ENCODE measurements at regions not wholly inside any gene's neighbourhood (a gene's known extent, or its start where the extent isn't known, plus 50 kb on each side); places are given as distances from the start of the nearest gene placed in this dataset.

DNA sequence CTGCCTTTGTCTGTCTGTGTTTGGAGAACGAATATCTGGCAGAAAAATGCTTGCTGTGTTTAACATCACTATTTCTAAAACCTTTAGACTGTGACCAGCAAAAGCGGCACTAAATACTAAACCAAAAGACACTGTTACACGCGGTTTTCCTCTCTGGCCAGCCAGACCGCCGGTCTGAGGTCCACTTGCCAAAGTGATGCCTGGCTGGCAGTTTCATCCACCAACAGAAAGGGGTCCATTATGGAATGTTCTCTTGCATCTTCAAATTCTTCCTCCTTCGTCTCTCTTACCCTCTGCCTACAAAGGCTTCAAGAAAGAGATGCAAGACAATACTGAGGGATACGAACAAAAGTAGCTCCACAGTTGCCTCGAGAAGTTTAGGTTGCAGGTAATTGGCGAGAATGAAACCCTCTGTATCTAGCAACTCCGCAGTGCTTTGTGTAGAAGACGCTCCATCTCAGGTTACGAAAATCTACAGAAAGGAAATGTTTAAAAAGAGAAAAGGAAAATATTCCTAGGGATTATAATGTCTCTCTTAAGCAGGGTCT, 176.6 kb downstream of the TRIM27 start:
- H3K36me3 Mint-ChIP-seq = no peaks in the 10 kb centered on the region
- no peak for DNase-seq (ENCODE audit: extremely low spot score, unreplicated experiment)
- peak overlapping the region; percentile 56 for H3K4me3 Mint-ChIP-seq
- no peak for TF ChIP-seq CTCF (conservative IDR thresholded peaks at IDR 0.05)
- H3K4me1 Mint-ChIP-seq (ENCODE audit: unreplicated experiment) = no peaks in the 10 kb centered on the region
- peaks cover 88% of the 10 kb centered on the region for H3K27me3 Mint-ChIP-seq
- peak overlapping the region; percentile 65 for H3K27ac Mint-ChIP-seq
- no peaks in the 10 kb centered on the region for H3K9me3 Mint-ChIP-seq

GRCh38 chr6:28747631-28748157, 176.1 kb downstream of the TRIM27 start:
- peak overlapping the region; percentile 56 for H3K4me3 Mint-ChIP-seq
- H3K9me3 Mint-ChIP-seq = no peaks in the 10 kb centered on the region
- no peaks in the 10 kb centered on the region for H3K36me3 Mint-ChIP-seq
- no peak for TF ChIP-seq CTCF (conservative IDR thresholded peaks at IDR 0.05)
- peak overlapping the region; percentile 65 for H3K27ac Mint-ChIP-seq
- peaks cover 90% of the 10 kb centered on the region for H3K27me3 Mint-ChIP-seq
- H3K4me1 Mint-ChIP-seq (ENCODE audit: unreplicated experiment) = no peaks in the 10 kb centered on the region
- DNase-seq (ENCODE audit: extremely low spot score, unreplicated experiment) = no peak

DNA sequence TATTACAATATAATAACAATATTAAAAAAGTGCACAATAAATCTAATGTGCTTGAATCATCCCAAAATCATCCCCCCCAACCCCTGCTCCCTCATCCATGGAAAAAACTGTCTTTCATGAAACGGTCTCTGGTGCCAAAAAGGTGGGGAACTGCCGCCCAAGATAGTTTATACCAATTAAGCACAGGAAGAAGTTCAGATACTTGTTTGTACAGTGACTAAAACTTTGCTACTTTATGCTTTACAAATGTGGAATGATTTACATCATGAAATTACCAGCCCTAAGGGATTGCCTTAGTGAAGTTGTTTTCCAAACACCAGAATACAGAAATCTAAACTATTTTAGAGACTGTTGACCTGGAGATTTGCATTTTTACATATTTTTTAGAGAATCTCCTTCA, 175.6 kb downstream of the TRIM27 start:
- H3K9me3 Mint-ChIP-seq = no peaks in the 10 kb centered on the region
- TF ChIP-seq CTCF (conservative IDR thresholded peaks at IDR 0.05) = no peak
- H3K4me1 Mint-ChIP-seq (ENCODE audit: unreplicated experiment) = no peaks in the 10 kb centered on the region
- H3K4me3 Mint-ChIP-seq = no peak overlapping the region
- no peak overlapping the region for H3K27ac Mint-ChIP-seq
- H3K27me3 Mint-ChIP-seq = peaks cover 90% of the 10 kb centered on the region
- DNase-seq (ENCODE audit: extremely low spot score, unreplicated experiment) = no peak
- H3K36me3 Mint-ChIP-seq = no peaks in the 10 kb centered on the region

GRCh38 chr6:28750926-28751458, 172.8 kb downstream of the TRIM27 start:
- no peak overlapping the region for H3K27ac Mint-ChIP-seq
- peaks cover 89% of the 10 kb centered on the region for H3K27me3 Mint-ChIP-seq
- H3K4me1 Mint-ChIP-seq (ENCODE audit: unreplicated experiment) = no peaks in the 10 kb centered on the region
- no peak for DNase-seq (ENCODE audit: extremely low spot score, unreplicated experiment)
- H3K4me3 Mint-ChIP-seq = no peak overlapping the region
- H3K9me3 Mint-ChIP-seq = no peaks in the 10 kb centered on the region
- TF ChIP-seq CTCF (conservative IDR thresholded peaks at IDR 0.05) = no peak
- no peaks in the 10 kb centered on the region for H3K36me3 Mint-ChIP-seq

DNA sequence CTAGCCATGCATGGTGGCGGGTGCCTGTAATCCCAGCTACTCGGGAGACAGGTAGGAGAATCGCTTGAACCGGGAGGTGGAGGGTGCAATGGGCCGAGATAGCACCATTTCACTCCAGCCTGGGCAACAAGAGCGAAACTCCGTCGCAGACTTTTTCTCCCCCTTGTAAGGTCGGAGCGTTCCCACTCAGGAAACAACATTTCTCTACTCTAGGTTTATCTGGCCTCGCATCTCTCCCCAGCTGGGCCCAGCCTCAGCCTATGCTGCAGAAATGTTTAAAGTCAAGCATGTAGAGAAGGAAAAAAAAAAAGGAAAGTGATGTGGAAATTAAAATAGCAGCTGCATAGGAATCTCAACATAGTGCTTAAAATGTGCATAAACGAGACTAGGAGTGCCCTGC, 172.3 kb downstream of the TRIM27 start:
- peaks cover 89% of the 10 kb centered on the region for H3K27me3 Mint-ChIP-seq

More for the DNA sequence above, 172.3 kb downstream of the TRIM27 start:
- Mint-ChIP-seq H3K4me3 (no peak overlapping the region), H3K4me1 (ENCODE audit: unreplicated experiment) (no peaks in the 10 kb centered on the region), H3K9me3 (no peaks in the 10 kb centered on the region), H3K27ac (no peak overlapping the region), H3K36me3 (no peaks in the 10 kb centered on the region)
- no peak for DNase-seq (ENCODE audit: extremely low spot score, unreplicated experiment)
- no peak for TF ChIP-seq CTCF (conservative IDR thresholded peaks at IDR 0.05)

Measured in type B pancreatic cell (in vitro differentiated cells).